ENCODE measurements at regions not wholly inside any gene's neighbourhood (a gene's known extent, or its start where the extent isn't known, plus 50 kb on each side); places are given as distances from the start of the nearest gene placed in this dataset.

DNA sequence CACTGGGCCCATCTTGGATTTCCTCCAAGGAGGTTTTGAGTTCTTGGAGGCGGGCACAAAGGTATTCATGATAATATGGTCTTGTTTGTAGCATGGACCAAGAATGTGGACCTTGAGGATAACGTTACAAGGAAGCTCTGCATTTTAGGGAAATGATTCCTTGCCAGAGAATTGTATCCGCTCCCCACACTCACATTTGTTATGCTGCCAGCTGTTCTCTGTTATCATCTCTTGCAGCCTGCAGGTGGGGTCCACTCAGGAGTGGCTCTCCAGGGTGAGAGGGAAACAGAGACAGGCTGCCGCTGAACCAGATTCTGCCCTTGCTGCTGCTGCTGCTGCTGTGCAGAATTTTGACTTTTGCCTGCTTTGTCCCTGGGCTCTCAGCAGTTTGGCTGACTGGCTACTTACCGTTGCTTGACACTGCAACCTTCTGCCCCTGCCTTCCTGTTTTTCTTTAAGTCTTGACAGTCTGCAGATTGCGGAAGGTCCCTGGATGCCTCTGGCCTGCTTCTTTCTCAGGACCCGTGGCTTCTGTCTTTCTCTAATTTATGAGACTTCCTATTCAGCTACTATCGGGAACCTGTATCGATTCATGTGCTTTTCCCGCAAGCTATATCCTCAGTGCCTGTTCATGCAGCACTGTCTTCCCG is 122.3 kb upstream of the DOCK10 start:
- no peaks in the 10 kb centered on the region for H3K27me3 ChIP-seq (ENCODE audit: control insufficient read depth in 2 of 2, insufficient read depth in 2 of 2, low read length in 2 of 2)
- H3K4me3 ChIP-seq (replicated peaks in 1 of 3; ENCODE audit: insufficient read depth in 1 of 3, low read depth in 1 of 3, low read length in 3 of 3), result no peak overlapping the region
- TF ChIP-seq JUN (IDR thresholded peaks at IDR 0.05; ENCODE audit: borderline replicate concordance, insufficient read depth, insufficient read length, low read depth) (no peak), EZH2 (IDR thresholded peaks at IDR 0.05; ENCODE audit: borderline replicate concordance, low read depth, low read length, severe bottlenecking) (no peak), POLR2A (IDR thresholded peaks at IDR 0.05; ENCODE audit: low read depth, low read length) (no peak)
- TF ChIP-seq, protein P1, sequence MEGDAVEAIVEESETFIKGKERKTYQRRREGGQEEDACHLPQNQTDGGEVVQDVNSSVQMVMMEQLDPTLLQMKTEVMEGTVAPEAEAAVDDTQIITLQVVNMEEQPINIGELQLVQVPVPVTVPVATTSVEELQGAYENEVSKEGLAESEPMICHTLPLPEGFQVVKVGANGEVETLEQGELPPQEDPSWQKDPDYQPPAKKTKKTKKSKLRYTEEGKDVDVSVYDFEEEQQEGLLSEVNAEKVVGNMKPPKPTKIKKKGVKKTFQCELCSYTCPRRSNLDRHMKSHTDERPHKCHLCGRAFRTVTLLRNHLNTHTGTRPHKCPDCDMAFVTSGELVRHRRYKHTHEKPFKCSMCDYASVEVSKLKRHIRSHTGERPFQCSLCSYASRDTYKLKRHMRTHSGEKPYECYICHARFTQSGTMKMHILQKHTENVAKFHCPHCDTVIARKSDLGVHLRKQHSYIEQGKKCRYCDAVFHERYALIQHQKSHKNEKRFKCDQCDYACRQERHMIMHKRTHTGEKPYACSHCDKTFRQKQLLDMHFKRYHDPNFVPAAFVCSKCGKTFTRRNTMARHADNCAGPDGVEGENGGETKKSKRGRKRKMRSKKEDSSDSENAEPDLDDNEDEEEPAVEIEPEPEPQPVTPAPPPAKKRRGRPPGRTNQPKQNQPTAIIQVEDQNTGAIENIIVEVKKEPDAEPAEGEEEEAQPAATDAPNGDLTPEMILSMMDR (IDR thresholded peaks at IDR 0.05; ENCODE audit: extremely low read depth in 1 of 2, insufficient read depth in 1 of 2, low read depth in 1 of 2, low read length in 2 of 2), result no peak
- TF ChIP-seq, protein P2, sequence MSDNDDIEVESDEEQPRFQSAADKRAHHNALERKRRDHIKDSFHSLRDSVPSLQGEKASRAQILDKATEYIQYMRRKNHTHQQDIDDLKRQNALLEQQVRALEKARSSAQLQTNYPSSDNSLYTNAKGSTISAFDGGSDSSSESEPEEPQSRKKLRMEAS (IDR thresholded peaks at IDR 0.05; ENCODE audit: insufficient read depth, insufficient read length), result no peak
- no peaks in the 10 kb centered on the region for H3K79me2 ChIP-seq (ENCODE audit: control insufficient read depth, insufficient read depth, low read length)
- dilution Hi-C loops (cut with MboI; ENCODE audit: extremely low pct_ligation_motif_present, low sequenced_read_pairs), result no loop called here
- no peaks in the 10 kb centered on the region for H3K9me1 ChIP-seq (replicated peaks; ENCODE audit: control insufficient read depth, extremely low read depth, insufficient read depth, low read length)
- no peak for FAIRE-seq
- H2AFZ ChIP-seq (ENCODE audit: low read depth, low read length), result no peak overlapping the region
- POLR2A ChIA-PET, result no interaction called here
- no peak overlapping the region for H3K4me2 ChIP-seq (ENCODE audit: insufficient read depth, low read length)
- H3K9ac ChIP-seq (replicated peaks; ENCODE audit: extremely low read depth, insufficient read depth, low read length), result no peak overlapping the region
- H3K9me3 ChIP-seq (replicated peaks; ENCODE audit: control insufficient read depth, insufficient read depth, low read length), result no peaks in the 10 kb centered on the region
- H3K27ac ChIP-seq (ENCODE audit: insufficient read depth, low read depth, low read length), result no peak overlapping the region
- intact Hi-C loops (cut with micrococcal nuclease), result no loop called here
- BruUV-seq (replicated peaks), result no TSS peak
- peak; percentile 2 for DNase-seq (ENCODE audit: low read depth, low spot score)
- H3K36me3 ChIP-seq (ENCODE audit: control insufficient read depth in 2 of 2, extremely low read depth in 1 of 2, insufficient read depth in 2 of 2, low read length in 2 of 2), result no peaks in the 10 kb centered on the region
- CTCF ChIA-PET, result no interaction called here
- H4K20me1 ChIP-seq (replicated peaks; ENCODE audit: control insufficient read depth, extremely low read depth, insufficient read depth, low read length), result no peaks in the 10 kb centered on the region
- no peaks in the 10 kb centered on the region for H3K4me1 ChIP-seq (ENCODE audit: control insufficient read depth, extremely low read depth, insufficient read depth, low read length)

DNA sequence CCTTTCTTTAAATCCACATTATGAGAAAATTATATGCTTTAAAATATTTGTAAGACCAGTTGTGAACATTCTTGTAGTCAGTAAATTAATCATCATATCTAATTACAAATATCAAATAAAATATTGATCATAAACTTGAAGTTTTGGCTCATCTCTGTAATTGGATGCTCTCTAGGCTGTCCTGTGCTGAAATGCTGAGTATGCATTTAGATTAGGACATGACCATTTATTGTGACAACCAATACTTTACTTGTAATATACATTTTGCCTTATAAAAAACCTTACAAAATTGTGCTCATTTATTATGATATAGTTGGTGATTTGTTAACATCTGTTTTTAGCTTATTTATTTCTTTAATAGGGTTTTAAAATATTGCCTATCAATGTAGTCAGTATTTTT is 116.1 kb upstream of the DOCK10 start:
- H3K36me3 ChIP-seq (ENCODE audit: control insufficient read depth in 2 of 2, extremely low read depth in 1 of 2, insufficient read depth in 2 of 2, low read length in 2 of 2), result no peaks in the 10 kb centered on the region
- no peaks in the 10 kb centered on the region for H3K27me3 ChIP-seq (ENCODE audit: control insufficient read depth in 2 of 2, insufficient read depth in 2 of 2, low read length in 2 of 2)
- no peak for FAIRE-seq
- H3K79me2 ChIP-seq (ENCODE audit: control insufficient read depth, insufficient read depth, low read length), result no peaks in the 10 kb centered on the region
- intact Hi-C loops (cut with micrococcal nuclease), result no loop called here
- ChIA-PET POLR2A (no interaction called here), CTCF (no interaction called here)
- no peak for TF ChIP-seq MYC (IDR thresholded peaks at IDR 0.05; ENCODE audit: low read depth, low read length)
- TF ChIP-seq, protein P2 (IDR thresholded peaks at IDR 0.05; ENCODE audit: insufficient read depth, insufficient read length), result no peak
- TF ChIP-seq FOS (IDR thresholded peaks at IDR 0.05; ENCODE audit: borderline replicate concordance, insufficient read depth, low read length), result no peak
- TF ChIP-seq EZH2 (IDR thresholded peaks at IDR 0.05; ENCODE audit: borderline replicate concordance, low read depth, low read length, severe bottlenecking), result no peak
- no peak for TF ChIP-seq POLR2A (IDR thresholded peaks at IDR 0.05; ENCODE audit: low read depth, low read length)
- TF ChIP-seq, protein P1 (IDR thresholded peaks at IDR 0.05; ENCODE audit: extremely low read depth in 1 of 2, insufficient read depth in 1 of 2, low read depth in 1 of 2, low read length in 2 of 2), result no peak
- TF ChIP-seq GATA2 (IDR thresholded peaks at IDR 0.05; ENCODE audit: insufficient read depth, insufficient read length, low read depth, low read length), result no peak
- TF ChIP-seq POLR2AphosphoS5 (IDR thresholded peaks at IDR 0.05; ENCODE audit: insufficient read depth, low read depth, low read length), result no peak
- no peak for TF ChIP-seq JUN (IDR thresholded peaks at IDR 0.05; ENCODE audit: borderline replicate concordance, insufficient read depth, insufficient read length, low read depth)
- no peaks in the 10 kb centered on the region for H4K20me1 ChIP-seq (replicated peaks; ENCODE audit: control insufficient read depth, extremely low read depth, insufficient read depth, low read length)
- no peaks in the 10 kb centered on the region for H3K9me1 ChIP-seq (replicated peaks; ENCODE audit: control insufficient read depth, extremely low read depth, insufficient read depth, low read length)
- dilution Hi-C loops (cut with MboI; ENCODE audit: extremely low pct_ligation_motif_present, low sequenced_read_pairs), result no loop called here
- no peak overlapping the region for H3K27ac ChIP-seq (ENCODE audit: insufficient read depth, low read depth, low read length)
- no peak overlapping the region for H2AFZ ChIP-seq (ENCODE audit: low read depth, low read length)
- H3K9ac ChIP-seq (replicated peaks; ENCODE audit: extremely low read depth, insufficient read depth, low read length), result no peak overlapping the region
- DNase-seq (ENCODE audit: low read depth, low spot score), result no peak
- H3K4me1 ChIP-seq (ENCODE audit: control insufficient read depth, extremely low read depth, insufficient read depth, low read length), result no peaks in the 10 kb centered on the region
- H3K4me2 ChIP-seq (ENCODE audit: insufficient read depth, low read length), result no peak overlapping the region
- BruUV-seq (replicated peaks), result no TSS peak
- no peaks in the 10 kb centered on the region for H3K9me3 ChIP-seq (replicated peaks; ENCODE audit: control insufficient read depth, insufficient read depth, low read length)
- H3K4me3 ChIP-seq (replicated peaks in 1 of 3; ENCODE audit: insufficient read depth in 1 of 3, low read depth in 1 of 3, low read length in 3 of 3), result no peak overlapping the region

All from endothelial cell of umbilical vein (primary cell).